H1 (cell line): ENCODE measurements at regions not wholly inside any gene's neighbourhood (a gene's known extent, or its start where the extent isn't known, plus 50 kb on each side); places are given as distances from the start of the nearest gene placed in this dataset.

Source experiments
- EP300 ChIP-seq, 2 experiments: IDR thresholded peaks; 1 replicate in 1 of 2; 2 replicates in 1 of 2; pipeline ENCODE4 v1.6.1; 2011 to 2012; ENCODE audit warnings: low read depth in 2 of 2, low read length in 2 of 2, mild to moderate bottlenecking in 2 of 2, borderline replicate concordance in 1 of 2, inconsistent platforms in 1 of 2, moderate library complexity in 1 of 2
- EZH2 ChIP-seq: fragments of 200-600 bp; sonication (generic); IDR thresholded peaks from 2 replicates; pipeline ENCODE4 v1.7.1; 2012; ENCODE audit warnings: low read depth, mild to moderate bottlenecking, moderate library complexity, low read length, inconsistent platforms; ENCODE audit not compliant: severe bottlenecking
- POLR2A ChIP-seq, 2 experiments: IDR thresholded peaks; 1 replicate in 1 of 2; 2 replicates in 1 of 2; pipeline ENCODE4 v1.6.1; 2011; ENCODE audit warnings: low read depth in 2 of 2, low read length in 2 of 2, mild to moderate bottlenecking in 2 of 2; ENCODE audit errors: control extremely low read depth in 1 of 2
- RAD21 ChIP-seq, 2 experiments: IDR thresholded peaks in 1 of 2; conservative IDR thresholded peaks in 1 of 2; 2 replicates each; pipeline ENCODE4 v1.6.1; 2011; ENCODE audit warnings: low read depth in 2 of 2, low read length in 2 of 2, improper control_type of control experiment in 1 of 2, inconsistent platforms in 1 of 2, mild to moderate bottlenecking in 1 of 2, moderate library complexity in 1 of 2
- RBBP5 ChIP-seq: IDR thresholded peaks from 2 replicates; pipeline ENCODE4 v1.7.1; 2012; ENCODE audit warnings: low read depth, mild to moderate bottlenecking, inconsistent platforms, low read length, moderate library complexity, borderline replicate concordance
- RNF2 ChIP-seq: fragments of 200-900, 300-1000 bp; sonication (generic); IDR thresholded peaks from 2 replicates; pipeline ENCODE4 v1.7.1; 2016; ENCODE audit warnings: borderline replicate concordance, low read depth, mild to moderate bottlenecking, antibody characterized with exemption, low read length; ENCODE audit not compliant: poor library complexity, severe bottlenecking; ENCODE audit errors: missing control alignments
- SIN3A ChIP-seq, 2 experiments: IDR thresholded peaks in 1 of 2; conservative IDR thresholded peaks in 1 of 2; 2 replicates each; pipeline ENCODE4 v1.6.1; 2011 to 2012; ENCODE audit warnings: low read length in 2 of 2, improper control_type of control experiment in 1 of 2, low read depth in 1 of 2, mild to moderate bottlenecking in 1 of 2
- TAF1 ChIP-seq: IDR thresholded peaks from 2 replicates; pipeline ENCODE4 v1.6.1; 2011; ENCODE audit warnings: mild to moderate bottlenecking, low read depth, low read length
- TEAD4 ChIP-seq: IDR thresholded peaks from 2 replicates; pipeline ENCODE4 v1.6.1; 2012; ENCODE audit warnings: low read depth, low read length, inconsistent platforms, mixed read lengths
- ZNF274 ChIP-seq: IDR thresholded peaks from 2 replicates; pipeline ENCODE4 v1.7.0; 2012; ENCODE audit warnings: low read length, borderline replicate concordance; ENCODE audit errors: extremely low read depth
- TF ChIP-seq, protein P1 (sequence below), 3 experiments: IDR thresholded peaks; 1 replicate in 2 of 3; 2 replicates in 1 of 3; pipeline versions ENCODE4 v1.5.1 to v1.6.1; 2011; ENCODE audit warnings: low read length in 3 of 3, mild to moderate bottlenecking in 3 of 3, inconsistent platforms in 2 of 3, low read depth in 1 of 3, moderate library complexity in 1 of 3; ENCODE audit not compliant: insufficient read depth in 1 of 3; ENCODE audit errors: control extremely low read depth in 1 of 3

DNA sequence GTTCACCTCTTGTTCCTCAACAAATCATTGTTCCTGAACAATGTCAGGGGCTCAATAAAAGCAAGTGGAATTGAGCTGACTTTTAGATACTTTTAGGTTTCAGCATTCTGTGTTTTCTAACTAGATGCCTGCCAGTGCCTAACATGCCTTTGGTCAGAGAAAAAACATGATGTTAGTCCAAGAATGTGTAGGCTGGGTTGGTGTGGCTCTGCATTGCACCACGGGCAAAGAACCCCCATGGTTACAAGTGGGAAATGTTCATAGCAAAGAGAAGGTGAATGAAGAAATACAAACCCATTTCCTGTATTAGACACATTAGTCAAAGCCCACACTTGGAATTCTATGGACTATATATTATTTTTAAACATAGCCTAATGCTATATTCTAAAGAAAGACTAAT is 193.3 kb downstream of the TMEM200A start:
- TF ChIP-seq, protein P1, sequence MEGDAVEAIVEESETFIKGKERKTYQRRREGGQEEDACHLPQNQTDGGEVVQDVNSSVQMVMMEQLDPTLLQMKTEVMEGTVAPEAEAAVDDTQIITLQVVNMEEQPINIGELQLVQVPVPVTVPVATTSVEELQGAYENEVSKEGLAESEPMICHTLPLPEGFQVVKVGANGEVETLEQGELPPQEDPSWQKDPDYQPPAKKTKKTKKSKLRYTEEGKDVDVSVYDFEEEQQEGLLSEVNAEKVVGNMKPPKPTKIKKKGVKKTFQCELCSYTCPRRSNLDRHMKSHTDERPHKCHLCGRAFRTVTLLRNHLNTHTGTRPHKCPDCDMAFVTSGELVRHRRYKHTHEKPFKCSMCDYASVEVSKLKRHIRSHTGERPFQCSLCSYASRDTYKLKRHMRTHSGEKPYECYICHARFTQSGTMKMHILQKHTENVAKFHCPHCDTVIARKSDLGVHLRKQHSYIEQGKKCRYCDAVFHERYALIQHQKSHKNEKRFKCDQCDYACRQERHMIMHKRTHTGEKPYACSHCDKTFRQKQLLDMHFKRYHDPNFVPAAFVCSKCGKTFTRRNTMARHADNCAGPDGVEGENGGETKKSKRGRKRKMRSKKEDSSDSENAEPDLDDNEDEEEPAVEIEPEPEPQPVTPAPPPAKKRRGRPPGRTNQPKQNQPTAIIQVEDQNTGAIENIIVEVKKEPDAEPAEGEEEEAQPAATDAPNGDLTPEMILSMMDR (IDR thresholded peaks at IDR 0.05; ENCODE audit: control extremely low read depth in 1 of 3, insufficient read depth in 1 of 3, low read depth in 1 of 3, low read length in 3 of 3): no peak
- TF ChIP-seq RBBP5 (no peak), TEAD4 (no peak), POLR2A (IDR thresholded peaks at IDR 0.05; ENCODE audit: control extremely low read depth in 1 of 2, low read depth in 2 of 2, low read length in 2 of 2) (no peak), EP300 (IDR thresholded peaks at IDR 0.05; ENCODE audit: borderline replicate concordance in 1 of 2, low read depth in 2 of 2, low read length in 2 of 2) (no peak), EZH2 (no peak), RNF2 (no peak), TAF1 (no peak), ZNF274 (no peak), SIN3A (conservative IDR thresholded peaks at IDR 0.05 in 1 of 2, IDR thresholded peaks at IDR 0.05 in 1 of 2; ENCODE audit: low read depth in 1 of 2, low read length in 2 of 2) (no peak), RAD21 (IDR thresholded peaks at IDR 0.05 in 1 of 2, conservative IDR thresholded peaks at IDR 0.05 in 1 of 2; ENCODE audit: low read depth in 2 of 2, low read length in 2 of 2) (no peak)
